ENCODE measurements at regions not wholly inside any gene's neighbourhood (a gene's known extent, or its start where the extent isn't known, plus 50 kb on each side); places are given as distances from the start of the nearest gene placed in this dataset.

- WGBS, 2 donors: 93 to 97% methylated on average over 3 of the region's 3 CpGs
- TF ChIP-seq POLR2A (IDR thresholded peaks at IDR 0.05): no peak
- TF ChIP-seq CTCF (IDR thresholded peaks at IDR 0.05): no peak
- H3K4me3 ChIP-seq (ENCODE audit: low read depth, poor library complexity, severe bottlenecking): no peak overlapping the region
- no peak for DNase-seq (ENCODE audit: low spot score in 2 of 2)
- intact Hi-C loops (cut with DNase I; ENCODE audit: low total_unique reads): no loop called here
Measured at GRCh38 chr10:76732306-76732705, 905.3 kb downstream of the KCNMA1 start.

- no peak for DNase-seq (ENCODE audit: low spot score in 2 of 2)
- no peak overlapping the region for H3K4me3 ChIP-seq (ENCODE audit: low read depth, poor library complexity, severe bottlenecking)
- intact Hi-C loops (cut with DNase I; ENCODE audit: low total_unique reads): loop anchor here (5.0 kb wide), 1 partner anchor 1208 kb away; no protein-coding TSS in a partner anchor
- 22 to 25% methylated on average over 1 of the region's 1 CpG for WGBS, 2 donors
- TF ChIP-seq POLR2A (IDR thresholded peaks at IDR 0.05) (no peak), CTCF (IDR thresholded peaks at IDR 0.05) (no peak)
Measured at GRCh38 chr10:76729841-76730487, 907.6 kb downstream of the KCNMA1 start.

GRCh38 chr10:76729346-76729745, 908.3 kb downstream of the KCNMA1 start:
- no peak overlapping the region for H3K4me3 ChIP-seq (ENCODE audit: low read depth, poor library complexity, severe bottlenecking)
- intact Hi-C loops (cut with DNase I; ENCODE audit: low total_unique reads): loop anchor here (5.0 kb wide), 1 partner anchor 1207 kb away; no protein-coding TSS in a partner anchor
- TF ChIP-seq POLR2A (IDR thresholded peaks at IDR 0.05) (no peak), CTCF (IDR thresholded peaks at IDR 0.05) (no peak)
- no peak for DNase-seq (ENCODE audit: low spot score in 2 of 2)

- WGBS, 2 donors: 50 to 53% methylated on average over 2 of the region's 2 CpGs
- DNase-seq (ENCODE audit: low spot score in 2 of 2): no peak
- TF ChIP-seq POLR2A (IDR thresholded peaks at IDR 0.05): no peak
- no peak for TF ChIP-seq CTCF (IDR thresholded peaks at IDR 0.05)
- intact Hi-C loops (cut with DNase I; ENCODE audit: low total_unique reads): loop anchor here (5.0 kb wide), 1 partner anchor 1205 kb away; no protein-coding TSS in a partner anchor
- no peak overlapping the region for H3K4me3 ChIP-seq (ENCODE audit: low read depth, poor library complexity, severe bottlenecking)
Measured at GRCh38 chr10:76727038-76727437, 910.6 kb downstream of the KCNMA1 start.

GRCh38 chr10:76723844-76724243, 913.8 kb downstream of the KCNMA1 start:
- DNase-seq (ENCODE audit: low spot score in 2 of 2): no peak
- no peak for TF ChIP-seq CTCF (IDR thresholded peaks at IDR 0.05)
- no peak for TF ChIP-seq POLR2A (IDR thresholded peaks at IDR 0.05)
- WGBS, 2 donors: 67 to 68% methylated on average over 9 of the region's 9 CpGs

More at GRCh38 chr10:76723844-76724243, 913.8 kb downstream of the KCNMA1 start:
- intact Hi-C loops (cut with DNase I; ENCODE audit: low total_unique reads): no loop called here
- no peak overlapping the region for H3K4me3 ChIP-seq (ENCODE audit: low read depth, poor library complexity, severe bottlenecking)

All from lower leg skin (tissue), 4 donors.